HUES48 (cell line): ENCODE measurements at regions not wholly inside any gene's neighbourhood (a gene's known extent, or its start where the extent isn't known, plus 50 kb on each side); places are given as distances from the start of the nearest gene placed in this dataset.

Experiments used
- H3K27ac ChIP-seq: one replicate; pipeline ENCODE4 v1.7.0; 2013; ENCODE audit warnings: low read depth, low read length, inconsistent platforms
- H3K27me3 ChIP-seq: 2 replicates; pipeline ENCODE4 v1.6.1; 2013; ENCODE audit warnings: mild to moderate bottlenecking, low read length; ENCODE audit not compliant: control insufficient read depth, insufficient read depth
- H3K36me3 ChIP-seq: 2 replicates; pipeline ENCODE4 v1.6.1; 2013; ENCODE audit warnings: low read length; ENCODE audit not compliant: control insufficient read depth, insufficient read depth
- H3K4me1 ChIP-seq: 2 replicates; pipeline ENCODE4 v1.6.1; 2013; ENCODE audit warnings: mild to moderate bottlenecking, low read length; ENCODE audit not compliant: control insufficient read depth, insufficient read depth
- H3K4me3 ChIP-seq: 2 replicates; pipeline ENCODE4 v1.5.1; 2013; ENCODE audit warnings: mild to moderate bottlenecking, low read depth, low read length
- H3K9ac ChIP-seq: 2 replicates; pipeline ENCODE4 v1.6.1; 2013; ENCODE audit warnings: mild to moderate bottlenecking, low read depth, low read length, moderate library complexity
- H3K9me3 ChIP-seq: 2 replicates; pipeline ENCODE4 v1.6.1; 2013; ENCODE audit warnings: low read length; ENCODE audit not compliant: control insufficient read depth, insufficient read depth

DNA sequence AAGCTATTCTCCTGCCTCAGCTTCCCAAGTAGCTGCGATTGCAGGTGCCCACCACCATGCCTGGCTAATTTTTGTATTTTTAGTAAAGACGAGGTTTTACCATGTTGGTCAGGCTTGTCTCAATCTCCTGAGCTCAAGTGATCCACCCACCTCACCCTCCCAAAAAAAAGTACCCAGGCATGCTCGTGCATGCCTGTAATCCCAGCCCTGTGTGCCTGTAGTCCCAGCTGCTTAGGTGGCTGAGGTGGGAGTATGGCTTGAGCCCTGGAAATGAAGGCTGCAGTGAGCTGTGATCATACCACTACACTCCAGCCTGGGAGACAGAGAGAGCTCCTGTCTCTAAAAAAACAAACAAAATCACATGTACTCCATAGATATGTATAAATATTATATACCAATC lies 176.5 kb downstream of the SOX2 start:
- H3K9ac ChIP-seq = no peak overlapping the region
- peaks cover 23% of the 10 kb centered on the region for H3K4me1 ChIP-seq
- H3K27me3 ChIP-seq = no peaks in the 10 kb centered on the region
- no peaks in the 10 kb centered on the region for H3K9me3 ChIP-seq
- H3K4me3 ChIP-seq = no peak overlapping the region
- no peak overlapping the region for H3K27ac ChIP-seq
- no peaks in the 10 kb centered on the region for H3K36me3 ChIP-seq

DNA sequence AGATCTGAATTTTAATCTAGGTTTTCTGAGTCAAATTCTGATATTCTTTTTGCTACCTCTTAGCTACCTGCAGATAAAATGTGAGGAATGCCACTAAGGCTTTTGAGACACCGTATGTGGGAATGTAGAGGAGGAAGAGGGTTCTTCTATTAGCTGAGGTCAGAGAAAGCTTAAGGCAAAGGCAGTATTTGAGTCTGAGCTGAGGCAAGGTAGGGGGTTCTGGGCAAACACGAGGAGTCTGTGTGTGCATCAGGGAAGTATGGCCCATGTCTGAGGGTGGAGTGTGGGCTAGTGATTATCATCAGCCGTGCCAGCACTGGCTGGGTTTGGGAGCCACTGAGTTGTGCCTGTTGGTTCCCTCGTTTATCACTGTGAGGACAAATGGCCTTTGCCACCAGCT lies 181.1 kb downstream of the SOX2 start:
- peaks cover 9% of the 10 kb centered on the region for H3K4me1 ChIP-seq
- H3K9me3 ChIP-seq = no peaks in the 10 kb centered on the region
- H3K4me3 ChIP-seq = no peak overlapping the region
- no peaks in the 10 kb centered on the region for H3K27me3 ChIP-seq
- no peaks in the 10 kb centered on the region for H3K36me3 ChIP-seq
- H3K9ac ChIP-seq = no peak overlapping the region
- H3K27ac ChIP-seq = no peak overlapping the region

DNA sequence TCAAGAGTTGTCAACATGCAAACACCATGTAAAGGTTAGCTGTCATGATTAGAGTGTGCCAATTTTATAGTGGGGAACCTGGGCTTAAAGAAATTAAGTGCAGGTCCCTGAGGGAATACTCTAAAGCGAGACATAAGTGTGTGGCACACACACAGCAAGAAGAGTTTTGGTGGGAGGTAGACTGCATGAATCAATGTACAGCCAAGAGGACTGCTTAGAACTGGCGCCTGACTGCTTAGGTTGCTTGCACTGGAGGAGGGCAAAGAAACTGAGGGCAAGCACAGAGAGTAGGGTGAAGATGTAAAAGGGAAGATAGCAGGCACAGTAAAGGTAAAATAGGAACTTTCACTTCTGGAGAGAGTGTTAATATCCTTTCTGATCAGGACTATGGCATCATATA lies 184.9 kb downstream of the SOX2 start:
- no peaks in the 10 kb centered on the region for H3K27me3 ChIP-seq
- no peak overlapping the region for H3K27ac ChIP-seq
- H3K9ac ChIP-seq = no peak overlapping the region
- no peaks in the 10 kb centered on the region for H3K9me3 ChIP-seq
- no peaks in the 10 kb centered on the region for H3K36me3 ChIP-seq
- H3K4me3 ChIP-seq = no peak overlapping the region
- H3K4me1 ChIP-seq = peaks cover 5% of the 10 kb centered on the region; the same call in 1 of the 2 replicates

DNA sequence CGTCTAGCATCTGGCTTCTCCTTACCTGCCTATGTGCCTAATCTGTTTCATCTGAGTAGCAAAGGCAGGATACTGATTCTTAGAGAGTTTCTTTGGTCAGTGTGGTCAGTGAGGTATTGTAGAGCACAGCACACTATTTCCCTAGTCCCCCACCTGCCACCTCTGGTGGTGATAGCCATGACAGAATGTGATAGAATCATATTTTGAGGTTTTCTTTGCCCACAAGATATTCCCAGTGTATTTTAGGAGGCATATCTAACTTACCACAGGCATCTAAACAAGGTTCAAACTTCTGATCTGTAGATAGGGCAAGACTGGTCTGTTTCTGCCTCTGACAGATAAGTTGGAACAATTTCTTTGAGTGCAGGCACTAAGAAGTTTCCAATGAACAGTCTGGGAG lies 188.0 kb downstream of the SOX2 start:
- H3K9ac ChIP-seq = no peak overlapping the region
- no peaks in the 10 kb centered on the region for H3K4me1 ChIP-seq
- no peaks in the 10 kb centered on the region for H3K27me3 ChIP-seq
- no peak overlapping the region for H3K4me3 ChIP-seq
- H3K9me3 ChIP-seq = no peaks in the 10 kb centered on the region
- no peak overlapping the region for H3K27ac ChIP-seq
- no peaks in the 10 kb centered on the region for H3K36me3 ChIP-seq

DNA sequence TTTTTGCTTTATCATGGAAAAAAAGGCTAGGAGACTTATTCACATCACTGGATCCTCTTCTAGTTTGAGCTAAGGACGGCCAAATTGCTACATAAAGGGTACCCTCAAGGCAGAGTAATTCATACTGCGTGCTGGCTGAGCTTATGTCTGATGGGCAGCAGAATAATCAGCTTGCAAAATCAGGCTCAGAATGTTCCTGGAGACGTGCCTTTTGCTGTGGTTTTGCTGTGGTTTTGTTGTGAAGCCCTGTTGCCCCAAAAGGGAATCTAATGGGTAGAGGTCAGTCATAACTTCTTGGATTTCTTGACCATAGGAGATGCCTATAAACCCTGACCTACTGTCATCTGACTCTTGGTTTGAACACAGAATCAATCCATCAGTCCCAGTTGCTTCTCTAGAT lies 189.9 kb downstream of the SOX2 start:
- Histone ChIP-seq H3K27ac (no peak overlapping the region), H3K36me3 (no peaks in the 10 kb centered on the region), H3K9me3 (no peaks in the 10 kb centered on the region), H3K9ac (no peak overlapping the region), H3K27me3 (no peaks in the 10 kb centered on the region), H3K4me1 (no peaks in the 10 kb centered on the region), H3K4me3 (no peak overlapping the region)

DNA sequence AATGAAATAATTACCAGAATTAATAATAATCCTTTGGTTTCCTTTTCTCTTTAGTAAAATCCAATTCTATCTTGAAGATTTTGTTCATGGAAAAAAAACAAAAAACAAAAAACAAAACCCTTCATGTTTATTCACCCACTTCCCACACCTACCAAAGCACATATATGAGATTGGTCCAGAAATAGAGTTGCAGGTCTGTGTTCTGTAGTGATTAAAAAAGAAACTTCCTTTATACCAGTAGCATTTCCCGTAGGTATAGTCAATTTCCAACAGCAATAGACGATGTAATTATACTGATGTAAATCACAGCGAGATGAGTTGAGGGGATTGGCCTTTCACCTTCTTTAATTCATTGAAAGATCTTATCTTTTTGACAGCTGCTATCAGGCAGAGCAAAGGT lies 194.6 kb downstream of the SOX2 start:
- H3K36me3 ChIP-seq = no peaks in the 10 kb centered on the region
- H3K4me1 ChIP-seq = no peaks in the 10 kb centered on the region
- no peaks in the 10 kb centered on the region for H3K27me3 ChIP-seq
- H3K9me3 ChIP-seq = no peaks in the 10 kb centered on the region
- H3K4me3 ChIP-seq = no peak overlapping the region
- H3K27ac ChIP-seq = no peak overlapping the region
- no peak overlapping the region for H3K9ac ChIP-seq

DNA sequence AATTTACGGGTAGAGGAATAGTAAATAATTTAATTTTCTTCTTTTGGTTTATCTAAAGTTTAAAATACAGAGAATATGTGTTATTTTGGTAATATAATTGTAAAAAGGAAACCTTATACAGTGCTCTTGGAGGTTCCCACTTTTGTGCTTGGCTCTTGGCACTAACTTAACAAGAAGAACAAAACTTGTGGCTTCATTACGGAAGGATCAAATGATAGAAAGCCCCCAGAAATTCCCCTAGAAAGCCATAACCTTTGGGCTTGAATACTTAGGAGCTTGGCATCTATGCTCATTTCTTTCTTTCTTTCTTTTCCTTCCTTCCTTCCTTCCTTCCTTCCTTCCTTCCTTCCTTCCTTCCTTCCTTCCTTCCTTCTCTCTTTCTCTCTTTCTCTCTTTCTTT lies 197.5 kb downstream of the SOX2 start:
- Histone ChIP-seq H3K27ac (no peak overlapping the region), H3K27me3 (no peaks in the 10 kb centered on the region)

DNA sequence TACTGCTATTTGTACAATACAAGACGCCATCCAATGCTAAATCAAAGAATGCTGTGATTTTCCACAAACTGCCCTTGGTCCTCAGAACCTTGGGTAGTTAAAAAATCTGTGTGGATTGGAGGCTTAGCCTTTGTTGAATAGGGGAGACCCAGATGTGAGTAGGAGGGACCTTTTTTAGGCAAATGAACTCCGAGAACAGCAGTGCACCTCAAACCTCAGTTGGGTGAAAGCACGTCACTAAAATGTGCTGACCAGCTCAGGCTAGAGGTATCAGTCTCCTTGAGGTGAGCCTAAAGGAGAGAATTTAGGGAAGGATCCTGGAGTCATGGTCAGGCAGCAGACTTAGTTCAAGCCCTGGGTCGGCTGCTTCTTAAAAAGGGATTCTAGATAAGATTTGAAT lies 200.7 kb downstream of the SOX2 start:
- Histone ChIP-seq H3K9ac (no peak overlapping the region), H3K4me1 (peaks cover 29% of the 10 kb centered on the region), H3K27ac (no peak overlapping the region), H3K36me3 (no peaks in the 10 kb centered on the region), H3K4me3 (no peak overlapping the region), H3K9me3 (no peaks in the 10 kb centered on the region), H3K27me3 (no peaks in the 10 kb centered on the region)

More for the DNA sequence above, 197.5 kb downstream of the SOX2 start:
- no peaks in the 10 kb centered on the region for H3K36me3 ChIP-seq
- H3K9me3 ChIP-seq = no peaks in the 10 kb centered on the region
- 0 out of 2 replicates have a peak, but pooled peaks cover 5% of the 10 kb centered on the region for H3K4me1 ChIP-seq
- no peak overlapping the region for H3K9ac ChIP-seq
- no peak overlapping the region for H3K4me3 ChIP-seq

DNA sequence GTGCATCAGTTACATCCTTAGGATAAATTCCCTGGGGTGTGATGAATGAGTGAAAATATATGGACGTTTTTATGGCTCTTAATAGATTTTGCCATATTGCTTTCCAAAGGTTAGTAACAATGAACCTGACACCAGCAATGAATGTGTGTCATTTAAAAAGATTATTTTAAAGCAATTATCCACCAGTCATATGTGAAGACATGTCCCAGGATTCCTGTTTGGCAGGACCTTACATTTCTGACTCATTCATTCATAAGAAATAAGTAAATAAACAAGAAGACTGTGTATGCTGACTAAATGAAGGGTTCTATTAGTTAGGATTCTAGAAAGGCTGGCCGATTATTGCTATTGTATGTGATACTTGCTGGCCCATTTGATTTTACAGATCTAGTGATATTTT lies 201.5 kb downstream of the SOX2 start:
- Histone ChIP-seq H3K9ac (no peak overlapping the region), H3K27me3 (no peaks in the 10 kb centered on the region), H3K36me3 (no peaks in the 10 kb centered on the region), H3K27ac (no peak overlapping the region), H3K4me3 (no peak overlapping the region), H3K4me1 (peaks cover 31% of the 10 kb centered on the region), H3K9me3 (no peaks in the 10 kb centered on the region)

DNA sequence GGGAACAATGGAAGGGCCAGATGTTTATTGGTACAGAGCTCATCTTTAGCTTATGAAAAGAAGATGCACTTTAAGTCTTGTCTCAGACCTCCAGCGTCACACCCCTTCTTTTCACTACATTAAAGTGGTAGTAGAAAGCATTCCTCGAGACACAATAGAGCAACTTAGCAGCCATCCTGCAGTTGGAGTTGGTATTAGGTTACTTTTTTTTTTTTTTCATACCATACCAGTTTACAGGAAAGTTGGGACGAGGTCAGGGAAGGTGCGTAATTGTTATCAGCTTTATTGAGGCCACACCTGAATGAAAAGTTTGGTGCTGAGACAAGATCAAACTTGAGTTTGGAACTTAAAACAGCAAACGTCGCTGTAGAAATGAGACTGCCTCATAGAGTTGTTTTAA lies 203.8 kb downstream of the SOX2 start:
- 0 out of 2 replicates have a peak overlapping the region, but pooled peaks have one; percentile 5 for H3K4me3 ChIP-seq
- no peaks in the 10 kb centered on the region for H3K9me3 ChIP-seq
- peak overlapping the region; percentile 7 for H3K27ac ChIP-seq
- H3K9ac ChIP-seq = no peak overlapping the region
- H3K27me3 ChIP-seq = no peaks in the 10 kb centered on the region
- H3K4me1 ChIP-seq = peaks cover 31% of the 10 kb centered on the region
- H3K36me3 ChIP-seq = no peaks in the 10 kb centered on the region

DNA sequence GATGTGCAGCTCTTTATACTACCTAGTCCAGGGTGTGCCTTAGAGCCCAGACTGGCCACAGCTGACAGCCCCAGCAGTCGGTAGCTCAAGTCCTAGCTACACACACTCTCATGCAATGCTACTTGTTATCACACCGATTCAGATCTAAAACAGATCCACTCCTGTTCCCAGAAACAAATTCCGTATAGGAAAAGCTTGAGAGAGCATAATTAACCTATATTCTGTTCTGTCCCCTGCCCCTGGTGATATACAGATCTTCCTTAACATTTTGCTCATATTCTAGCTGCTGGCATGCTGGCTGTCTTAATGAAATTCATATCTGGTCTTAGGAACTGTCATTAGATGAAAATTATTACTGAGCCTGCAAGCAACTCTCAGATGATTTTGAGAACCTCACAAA lies 204.3 kb downstream of the SOX2 start:
- H3K4me3 ChIP-seq = no peak overlapping the region
- no peak overlapping the region for H3K9ac ChIP-seq
- H3K4me1 ChIP-seq = peaks cover 31% of the 10 kb centered on the region
- no peaks in the 10 kb centered on the region for H3K36me3 ChIP-seq
- no peaks in the 10 kb centered on the region for H3K27me3 ChIP-seq
- no peak overlapping the region for H3K27ac ChIP-seq
- H3K9me3 ChIP-seq = no peaks in the 10 kb centered on the region

DNA sequence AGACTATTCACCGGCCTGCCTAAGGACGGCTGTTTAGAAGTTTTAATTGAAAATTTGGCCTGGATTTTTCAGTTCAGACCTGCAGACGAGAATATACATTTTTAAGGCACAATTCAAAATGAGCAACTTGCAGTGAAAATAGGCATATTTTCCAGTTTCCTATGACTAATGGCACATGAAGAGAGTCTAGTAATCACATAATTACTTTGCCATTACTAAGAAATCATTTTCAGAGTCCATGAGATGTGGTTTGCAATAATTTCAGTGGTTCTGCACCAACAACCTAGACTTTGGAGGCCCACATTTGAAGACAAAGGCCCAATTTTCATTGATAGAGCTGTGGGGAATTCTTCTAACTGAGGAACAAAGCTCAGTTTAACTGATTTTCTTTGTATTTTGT lies 205.3 kb downstream of the SOX2 start:
- Histone ChIP-seq H3K4me3 (no peak overlapping the region), H3K27me3 (no peaks in the 10 kb centered on the region), H3K36me3 (no peaks in the 10 kb centered on the region), H3K9me3 (no peaks in the 10 kb centered on the region), H3K9ac (no peak overlapping the region), H3K4me1 (peaks cover 31% of the 10 kb centered on the region), H3K27ac (no peak overlapping the region)
